GM12892 (cell line): ENCODE measurements at regions not wholly inside any gene's neighbourhood (a gene's known extent, or its start where the extent isn't known, plus 50 kb on each side); places are given as distances from the start of the nearest gene placed in this dataset.
"Not testable (repeated sequence)": the region's sequence is repeated elsewhere in the genome, so short reads cannot be mapped to it uniquely, and the experiment has no call there.

ENCODE experiments used
- DNase-seq: peaks from one replicate; pipeline ENCODE4 v3.0.0; 2011; ENCODE audit not compliant: insufficient read length
- FAIRE-seq: peaks from 2 replicates; lab custom pipeline; 2011; peaks lifted over from hg19 to GRCh38; lab: Jason Lieb, UNC
- POLR2A ChIP-seq: IDR thresholded peaks from 2 replicates; pipeline ENCODE4 v1.6.1; 2011; ENCODE audit warnings: low read depth, low read length, control low read depth
- POLR2AphosphoS5 ChIP-seq: IDR thresholded peaks from 2 replicates; pipeline ENCODE4 v1.6.1; 2011; ENCODE audit warnings: low read depth, low read length, control low read depth
- TAF1 ChIP-seq: IDR thresholded peaks from 2 replicates; pipeline ENCODE4 v1.6.1; 2011; ENCODE audit warnings: low read depth, mild to moderate bottlenecking, control low read depth, low read length, borderline replicate concordance

DNA sequence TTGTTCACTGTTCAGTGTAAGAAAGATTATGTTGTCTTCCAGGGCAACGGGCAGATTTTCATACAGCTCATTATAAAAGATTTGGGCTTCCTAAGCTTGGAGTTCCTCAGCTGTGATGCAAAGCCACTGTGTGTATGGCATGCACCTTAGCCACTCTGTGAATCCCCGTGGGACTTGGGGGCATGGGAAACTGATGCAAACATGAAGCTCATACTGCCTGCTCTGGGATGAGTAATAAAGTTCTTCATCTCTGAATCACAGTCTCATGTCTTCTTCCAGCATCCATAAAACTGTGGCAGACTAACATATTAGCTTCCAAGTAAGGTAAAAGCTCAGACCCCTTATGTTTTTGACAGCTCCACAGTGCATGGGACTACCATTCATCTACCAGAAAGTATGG is 154.3 kb upstream of the RORA start:
- no peak for FAIRE-seq
- TF ChIP-seq POLR2AphosphoS5: no peak
- TF ChIP-seq POLR2A: no peak
- no peak for TF ChIP-seq TAF1
- DNase-seq: no peak

GRCh38 chr15:61382927-61383326 is 153.8 kb upstream of the RORA start:
- TF ChIP-seq POLR2A (no peak), TAF1 (no peak), POLR2AphosphoS5 (no peak)
- FAIRE-seq (no peak), DNase-seq (no peak)

- TF ChIP-seq POLR2AphosphoS5 (no peak), TAF1 (no peak), POLR2A (no peak)
- FAIRE-seq: no peak
These were observed 152.4 kb upstream of the RORA start for GRCh38 chr15:61381501-61381900.

GRCh38 chr15:61380270-61380669 is 151.2 kb upstream of the RORA start:
- TF ChIP-seq POLR2A: no peak
- TF ChIP-seq POLR2AphosphoS5: no peak
- TF ChIP-seq TAF1: no peak
- DNase-seq: no peak
- FAIRE-seq: no peak

More at GRCh38 chr15:61381501-61381900, 152.4 kb upstream of the RORA start:
- no peak for DNase-seq

DNA sequence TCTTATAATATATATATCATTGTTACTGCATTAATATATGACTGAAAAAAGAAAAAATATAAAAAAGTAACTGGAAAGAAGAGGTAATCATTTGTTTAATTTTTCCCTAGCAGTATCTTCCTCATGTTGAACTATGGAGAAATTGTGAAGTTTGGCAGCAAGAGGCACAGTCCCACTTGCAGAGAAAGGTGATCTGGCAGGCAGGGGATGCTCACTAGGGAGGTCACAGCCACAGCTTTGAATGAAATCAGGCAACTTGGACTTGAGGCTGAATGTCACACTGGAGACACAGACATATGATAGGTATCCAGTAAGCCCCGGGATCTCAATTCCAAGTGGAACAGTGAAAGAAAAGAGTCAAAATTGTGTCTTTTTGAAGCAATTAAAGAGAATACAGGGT is 149.9 kb upstream of the RORA start:
- no peak for FAIRE-seq
- DNase-seq: no peak
- no peak for TF ChIP-seq POLR2A
- no peak for TF ChIP-seq POLR2AphosphoS5
- no peak for TF ChIP-seq TAF1

DNA sequence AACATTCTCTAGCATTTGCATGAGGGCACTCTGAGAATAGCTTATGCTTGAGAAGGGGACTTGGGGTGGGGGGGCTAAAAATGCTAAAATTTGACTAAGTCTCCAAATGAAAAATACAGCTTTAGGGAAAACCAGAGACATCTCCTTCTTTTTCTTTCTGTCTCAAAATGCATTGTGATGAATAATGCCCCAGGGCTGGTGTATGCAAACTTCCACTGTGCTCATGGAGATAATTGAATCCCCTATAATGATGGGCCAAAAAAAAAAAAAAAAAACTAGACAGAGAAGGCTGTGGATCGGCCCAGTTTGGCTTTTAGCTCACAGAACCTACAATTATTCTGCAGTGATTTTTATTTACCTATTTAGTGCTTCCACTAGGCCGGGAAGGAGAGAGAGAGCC is 147.9 kb upstream of the RORA start:
- no peak for FAIRE-seq
- TF ChIP-seq TAF1: no peak
- no peak for TF ChIP-seq POLR2A
- TF ChIP-seq POLR2AphosphoS5: no peak
- no peak for DNase-seq

- FAIRE-seq: no peak
- DNase-seq: no peak
- TF ChIP-seq POLR2A: no peak
- TF ChIP-seq TAF1: no peak
- TF ChIP-seq POLR2AphosphoS5: no peak
These were observed 147.4 kb upstream of the RORA start for GRCh38 chr15:61376516-61376915.

GRCh38 chr15:61374848-61375247 is 145.7 kb upstream of the RORA start:
- TF ChIP-seq POLR2AphosphoS5 (no peak), POLR2A (no peak), TAF1 (no peak)
- DNase-seq: no peak
- no peak for FAIRE-seq

- DNase-seq (no peak), FAIRE-seq (peak; percentile 27)
- TF ChIP-seq TAF1: no peak
- no peak for TF ChIP-seq POLR2AphosphoS5
- TF ChIP-seq POLR2A: no peak
These were observed 138.9 kb upstream of the RORA start for GRCh38 chr15:61367953-61368352.

DNA sequence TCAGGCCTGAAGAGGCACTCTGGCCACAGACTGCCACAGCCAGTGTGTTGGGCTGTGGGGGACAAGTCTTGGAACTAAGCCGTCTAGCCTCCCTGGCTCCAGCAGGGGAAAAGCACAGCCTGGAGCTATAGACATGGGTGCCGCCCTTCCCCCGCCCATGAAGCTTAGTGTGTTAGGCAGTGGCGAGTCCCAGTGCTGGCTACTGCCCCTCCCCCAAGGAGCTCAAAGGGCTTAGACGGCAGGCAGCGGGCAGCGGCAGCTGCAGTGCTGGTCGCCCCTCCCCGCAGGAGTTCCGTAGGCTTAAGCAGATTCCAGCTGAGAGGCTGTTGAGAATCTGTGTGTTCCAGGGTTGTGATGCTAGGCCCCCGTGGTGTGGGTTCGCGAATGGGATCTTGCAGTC is 135.8 kb upstream of the RORA start:
- FAIRE-seq (no peak), DNase-seq (no peak)
- TF ChIP-seq POLR2A (no peak), POLR2AphosphoS5 (no peak), TAF1 (no peak)

DNA sequence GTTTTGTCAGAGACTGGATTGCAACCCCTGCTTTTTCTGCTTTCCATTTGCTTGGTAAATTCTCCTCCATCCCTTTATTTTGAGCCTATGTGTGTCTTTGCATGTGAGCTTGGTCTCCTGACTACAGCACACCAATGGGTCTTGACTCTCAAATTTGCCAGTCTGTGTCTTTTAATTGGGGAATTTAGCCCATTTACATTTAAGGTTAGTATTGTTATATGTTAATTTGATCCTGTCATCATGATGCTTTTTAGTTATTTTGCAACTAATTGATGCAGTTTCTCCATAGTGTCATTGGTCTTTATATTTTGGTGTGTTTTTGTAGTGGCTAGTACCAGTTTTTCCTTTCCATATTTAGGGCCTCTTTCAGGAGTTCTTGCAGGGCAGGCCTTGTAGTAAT is 133.8 kb upstream of the RORA start:
- DNase-seq, FAIRE-seq: not testable (repeated sequence)

DNA sequence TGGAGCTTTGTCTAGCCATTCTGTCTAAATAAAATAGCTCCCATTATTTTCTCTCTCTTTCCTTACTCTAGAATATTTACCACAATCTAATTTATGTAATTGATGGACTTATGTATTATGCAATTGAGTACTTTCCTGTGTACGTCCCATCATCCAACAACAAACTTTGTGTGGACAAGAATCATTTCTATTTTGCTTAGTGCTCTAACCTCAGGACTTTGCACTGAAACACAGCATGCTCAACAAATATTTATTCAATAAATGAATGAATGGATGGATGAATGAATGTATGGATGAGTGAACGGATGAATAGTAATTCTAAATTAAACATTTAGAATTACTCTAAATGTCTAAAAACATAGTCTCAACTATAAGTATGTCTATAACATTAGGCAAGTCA is 115.2 kb upstream of the RORA start:
- TF ChIP-seq POLR2A: no peak
- no peak for TF ChIP-seq POLR2AphosphoS5
- TF ChIP-seq TAF1: no peak

DNA sequence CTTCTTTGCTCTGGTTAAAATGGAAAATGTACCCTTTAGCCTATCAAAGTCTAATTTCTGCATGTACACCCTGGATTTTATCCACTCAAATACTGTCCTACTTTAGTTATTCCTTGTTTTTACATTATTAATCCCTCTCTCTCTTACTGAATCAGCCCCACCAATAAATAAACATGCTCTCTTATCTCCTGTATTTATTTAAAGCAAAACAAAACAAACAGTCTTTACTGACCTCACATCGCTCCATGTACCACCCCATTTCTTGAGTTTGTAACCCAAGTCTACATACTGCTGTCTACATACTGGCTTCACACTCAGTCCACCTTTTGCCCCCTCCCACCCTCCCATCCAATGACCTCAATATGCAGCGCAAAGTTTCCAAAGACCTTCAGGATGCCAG is 113.3 kb upstream of the RORA start:
- no peak for FAIRE-seq
- TF ChIP-seq POLR2A (no peak), POLR2AphosphoS5 (no peak), TAF1 (no peak)
- DNase-seq: no peak

More for the DNA sequence above, 115.2 kb upstream of the RORA start:
- FAIRE-seq (no peak), DNase-seq (no peak)

- no peak for FAIRE-seq
These were observed 110.4 kb upstream of the RORA start for GRCh38 chr15:61339516-61339915.

More at GRCh38 chr15:61339516-61339915, 110.4 kb upstream of the RORA start:
- TF ChIP-seq POLR2AphosphoS5 (no peak), POLR2A (no peak), TAF1 (no peak)
- DNase-seq: no peak
